ENCODE measurements at regions not wholly inside any gene's neighbourhood (a gene's known extent, or its start where the extent isn't known, plus 50 kb on each side); places are given as distances from the start of the nearest gene placed in this dataset.

DNA sequence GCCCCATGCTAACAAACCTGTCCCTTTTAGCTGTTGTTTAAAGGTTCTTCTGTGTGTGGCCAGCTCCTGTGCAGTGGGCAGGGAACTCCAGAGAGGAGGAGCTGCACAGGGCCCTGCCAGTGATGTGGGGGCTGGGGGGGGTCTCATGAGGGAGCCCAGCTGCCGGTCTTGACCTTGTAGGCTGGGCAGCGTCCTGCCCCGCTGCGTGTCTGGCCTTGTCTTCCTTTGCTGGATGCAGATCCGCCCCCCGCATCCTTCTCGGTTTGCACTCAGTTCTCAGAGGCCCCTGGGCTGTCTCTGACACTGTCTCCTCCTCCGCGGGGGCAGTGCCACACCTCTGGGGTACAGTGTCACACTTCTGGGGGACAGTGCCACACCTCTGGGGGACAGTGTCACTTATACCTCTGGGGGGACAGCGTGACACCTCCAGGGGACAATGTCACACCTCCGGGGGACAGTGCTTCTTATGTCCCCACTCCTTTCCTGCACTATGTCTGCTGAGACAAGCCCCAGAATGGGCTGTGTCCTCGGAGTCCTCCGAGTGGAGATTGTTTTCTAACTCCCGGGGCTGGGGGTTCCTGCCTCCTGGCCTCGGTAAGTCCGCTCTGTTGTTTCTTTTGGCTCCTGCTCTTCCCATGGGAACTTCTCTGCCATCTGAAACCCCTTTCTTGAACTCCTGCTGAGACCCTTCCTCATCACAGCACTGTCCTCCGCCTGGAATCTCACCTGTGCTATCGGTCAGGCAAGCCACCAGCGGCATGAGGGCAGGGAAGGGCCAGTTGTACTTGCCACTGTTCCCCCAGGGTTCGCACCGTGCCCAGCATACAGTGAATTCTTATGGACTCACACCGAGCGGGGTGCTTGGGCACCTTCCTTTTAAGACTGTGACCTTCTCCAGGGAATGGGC is 788.3 kb downstream of the TBC1D22A start:
- TF ChIP-seq, protein P1, sequence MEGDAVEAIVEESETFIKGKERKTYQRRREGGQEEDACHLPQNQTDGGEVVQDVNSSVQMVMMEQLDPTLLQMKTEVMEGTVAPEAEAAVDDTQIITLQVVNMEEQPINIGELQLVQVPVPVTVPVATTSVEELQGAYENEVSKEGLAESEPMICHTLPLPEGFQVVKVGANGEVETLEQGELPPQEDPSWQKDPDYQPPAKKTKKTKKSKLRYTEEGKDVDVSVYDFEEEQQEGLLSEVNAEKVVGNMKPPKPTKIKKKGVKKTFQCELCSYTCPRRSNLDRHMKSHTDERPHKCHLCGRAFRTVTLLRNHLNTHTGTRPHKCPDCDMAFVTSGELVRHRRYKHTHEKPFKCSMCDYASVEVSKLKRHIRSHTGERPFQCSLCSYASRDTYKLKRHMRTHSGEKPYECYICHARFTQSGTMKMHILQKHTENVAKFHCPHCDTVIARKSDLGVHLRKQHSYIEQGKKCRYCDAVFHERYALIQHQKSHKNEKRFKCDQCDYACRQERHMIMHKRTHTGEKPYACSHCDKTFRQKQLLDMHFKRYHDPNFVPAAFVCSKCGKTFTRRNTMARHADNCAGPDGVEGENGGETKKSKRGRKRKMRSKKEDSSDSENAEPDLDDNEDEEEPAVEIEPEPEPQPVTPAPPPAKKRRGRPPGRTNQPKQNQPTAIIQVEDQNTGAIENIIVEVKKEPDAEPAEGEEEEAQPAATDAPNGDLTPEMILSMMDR (IDR thresholded peaks at IDR 0.05 in 8 of 11, conservative IDR thresholded peaks at IDR 0.05 in 3 of 11), result no peak
- TF ChIP-seq POLR2AphosphoS5 (IDR thresholded peaks at IDR 0.05), result no peak

Measured in spleen (tissue), 7 donors.